H9 (cell line): ENCODE measurements at regions not wholly inside any gene's neighbourhood (a gene's known extent, or its start where the extent isn't known, plus 50 kb on each side); places are given as distances from the start of the nearest gene placed in this dataset.

ENCODE experiments used
- DNase-seq: peaks from one replicate; pipeline ENCODE4 v3.0.0-alpha.2; 2017
- H2AFZ ChIP-seq: one replicate; pipeline ENCODE4 v1.6.1; 2013; ENCODE audit warnings: mild to moderate bottlenecking, low read length, control low read depth, moderate library complexity
- H2AK5ac ChIP-seq: 2 replicates; pipeline ENCODE4 v1.6.1; 2013; ENCODE audit warnings: low read length, control low read depth, mixed read lengths; ENCODE audit not compliant: insufficient read length
- H2BK120ac ChIP-seq: one replicate; pipeline ENCODE4 v1.6.1; 2013; ENCODE audit warnings: low read depth, mild to moderate bottlenecking, low read length, control low read depth, inconsistent platforms; ENCODE audit not compliant: poor library complexity, severe bottlenecking
- H2BK12ac ChIP-seq: 2 replicates; pipeline ENCODE4 v1.6.1; 2013; ENCODE audit warnings: low read length, control low read depth, mixed read lengths, low read depth; ENCODE audit not compliant: insufficient read length
- H2BK15ac ChIP-seq: 2 replicates; pipeline ENCODE4 v1.6.1; 2013; ENCODE audit warnings: low read depth, low read length, control low read depth
- H2BK20ac ChIP-seq: one replicate; pipeline ENCODE4 v1.6.1; 2013; ENCODE audit warnings: low read depth, mild to moderate bottlenecking, low read length, control low read depth, inconsistent platforms; ENCODE audit not compliant: poor library complexity, severe bottlenecking
- H2BK5ac ChIP-seq: 2 replicates; pipeline ENCODE4 v1.6.1; 2013; ENCODE audit warnings: low read length, control low read depth, mixed read lengths; ENCODE audit not compliant: insufficient read length
- H3K14ac ChIP-seq: 2 replicates; pipeline ENCODE4 v1.6.1; 2013; ENCODE audit warnings: low read length, control low read depth; ENCODE audit not compliant: insufficient read depth
- H3K18ac ChIP-seq: 2 replicates; pipeline ENCODE4 v1.6.1; 2013; ENCODE audit warnings: low read depth, mild to moderate bottlenecking, mixed read lengths, low read length, control low read depth; ENCODE audit not compliant: insufficient read length
- H3K23ac ChIP-seq: 2 replicates; pipeline ENCODE4 v1.6.1; 2013; ENCODE audit warnings: low read length, control low read depth, mixed read lengths, low read depth; ENCODE audit not compliant: insufficient read length
- H3K23me2 ChIP-seq: 2 replicates; pipeline ENCODE4 v1.6.1; 2013; ENCODE audit warnings: low read depth, mild to moderate bottlenecking, mixed read lengths, low read length, control low read depth; ENCODE audit not compliant: insufficient read length, poor library complexity, severe bottlenecking
- H3K27ac ChIP-seq: 2 replicates; pipeline ENCODE4 v1.5.1; 2013; ENCODE audit warnings: low read length, control low read depth, mixed read lengths, low read depth; ENCODE audit not compliant: insufficient read length
- H3K27me3 ChIP-seq: 2 replicates; pipeline ENCODE4 v1.6.1; 2013; ENCODE audit warnings: low read length, control low read depth, inconsistent platforms; ENCODE audit not compliant: insufficient read depth
- H3K4ac ChIP-seq: 2 replicates; pipeline ENCODE4 v1.6.1; 2013; ENCODE audit warnings: low read depth, mild to moderate bottlenecking, control low read depth, inconsistent platforms, low read length, moderate library complexity
- H3K4me1 ChIP-seq: 2 replicates; pipeline ENCODE4 v1.6.1; 2013; ENCODE audit warnings: low read length, control low read depth, inconsistent platforms; ENCODE audit not compliant: insufficient read depth
- H3K4me2 ChIP-seq: 2 replicates; pipeline ENCODE4 v1.6.1; 2013; ENCODE audit warnings: low read length, control low read depth, mixed read lengths; ENCODE audit not compliant: insufficient read length, insufficient read depth
- H3K56ac ChIP-seq: 2 replicates; pipeline ENCODE4 v1.6.1; 2013; ENCODE audit warnings: low read depth, mild to moderate bottlenecking, mixed read lengths, low read length, control low read depth; ENCODE audit not compliant: insufficient read length
- H3K79me1 ChIP-seq: 2 replicates; pipeline ENCODE4 v1.6.1; 2013; ENCODE audit warnings: low read depth, mild to moderate bottlenecking, moderate library complexity, low read length, control low read depth, inconsistent platforms; ENCODE audit not compliant: insufficient read depth, poor library complexity, severe bottlenecking
- H3K79me2 ChIP-seq: 2 replicates; pipeline ENCODE4 v1.6.1; 2013; ENCODE audit warnings: low read length, control low read depth, inconsistent platforms; ENCODE audit not compliant: insufficient read depth
- H3K9ac ChIP-seq: 2 replicates; pipeline ENCODE4 v1.6.1; 2013; ENCODE audit warnings: low read length, control low read depth, mixed read lengths; ENCODE audit not compliant: insufficient read length; ENCODE audit errors: extremely low read depth
- H3K9me3 ChIP-seq: one replicate; pipeline ENCODE4 v1.6.1; 2013; ENCODE audit warnings: low read depth, low read length, inconsistent platforms; ENCODE audit not compliant: control insufficient read depth
- H3T11ph ChIP-seq: one replicate; pipeline ENCODE4 v1.6.1; 2013; ENCODE audit warnings: mild to moderate bottlenecking, low read length, control low read depth, inconsistent platforms
- H4K20me1 ChIP-seq: one replicate; pipeline ENCODE4 v1.6.1; 2013; ENCODE audit not compliant: control insufficient read depth, insufficient read length, insufficient read depth
- H4K5ac ChIP-seq: 2 replicates; pipeline ENCODE4 v1.6.1; 2013; ENCODE audit warnings: low read depth, mild to moderate bottlenecking, mixed read lengths, low read length, control low read depth; ENCODE audit not compliant: insufficient read length
- H4K8ac ChIP-seq: replicated peaks from 2 replicates; pipeline ENCODE4 v1.6.1; 2013; ENCODE audit warnings: low read length, control low read depth, mixed read lengths, low read depth; ENCODE audit not compliant: insufficient read length
- H4K91ac ChIP-seq: 2 replicates; pipeline ENCODE4 v1.6.1; 2013; ENCODE audit warnings: low read depth, mild to moderate bottlenecking, moderate library complexity, mixed read lengths, low read length, control low read depth; ENCODE audit not compliant: insufficient read length
- H3K27ac Mint-ChIP-seq, 3 experiments: 2 replicates in 2 of 3; 3 replicates in 1 of 3; pipeline ENCODE4 v1.8.0; 2020 to 2021; ENCODE audit warnings: mixed read lengths in 3 of 3, mild to moderate bottlenecking in 1 of 3, moderate library complexity in 1 of 3
- H3K27me3 Mint-ChIP-seq: 2 replicates; pipeline ENCODE4 v1.8.0; 2021; ENCODE audit warnings: low read depth, mild to moderate bottlenecking, moderate library complexity, mixed read lengths
- H3K36me3 Mint-ChIP-seq, 3 experiments: 2 replicates in 2 of 3; 3 replicates in 1 of 3; pipeline ENCODE4 v1.8.0; 2020 to 2021; ENCODE audit warnings: low read depth in 3 of 3, mixed read lengths in 3 of 3; ENCODE audit not compliant: insufficient read depth in 1 of 3
- H3K4me1 Mint-ChIP-seq, 2 experiments: 2 replicates each; pipeline ENCODE4 v1.8.0; 2020; ENCODE audit warnings: mixed read lengths in 2 of 2
- H3K4me3 Mint-ChIP-seq, 2 experiments: 2 replicates in 1 of 2; 3 replicates in 1 of 2; pipeline ENCODE4 v1.8.0; 2020 to 2021; ENCODE audit warnings: mild to moderate bottlenecking in 2 of 2, mixed read lengths in 2 of 2, moderate library complexity in 1 of 2
- H3K9me3 Mint-ChIP-seq, 2 experiments: 2 replicates in 1 of 2; 3 replicates in 1 of 2; pipeline ENCODE4 v1.8.0; 2020; ENCODE audit warnings: mild to moderate bottlenecking in 2 of 2, mixed read lengths in 2 of 2, moderate library complexity in 1 of 2
- CTCF ChIP-seq: fragments of 200-600 bp; sonication (generic); conservative IDR thresholded peaks from 3 replicates; pipeline ENCODE4 v1.8.0; 2021; ENCODE audit warnings: antibody characterized with exemption, mild to moderate bottlenecking
- WGBS: extraction: QIAGEN DNeasy Blood & Tissue Kit; methylation state at CpG from one replicate; pipeline ENCODE4 v1.1.7; 2013; ENCODE audit warnings: missing lambda C conversion rate, low lambda C conversion rate, mixed read lengths; ENCODE audit not compliant: insufficient read length; ENCODE audit errors: extremely low coverage; 5-methylcytosine and 5-hydroxymethylcytosine counted together

GRCh38 chr5:135642488-135642870 is 63.7 kb upstream of the CXCL14 start:
- Histone ChIP-seq H2BK120ac (no peak overlapping the region), H2BK5ac (no peak overlapping the region), H3K9me3 (no peaks in the 10 kb centered on the region), H3K4ac (no peak overlapping the region), H3K27me3 (no peaks in the 10 kb centered on the region), H3K79me2 (no peaks in the 10 kb centered on the region), H4K8ac (no peak overlapping the region), H3K18ac (no peak overlapping the region), H3K56ac (no peak overlapping the region), H4K20me1 (no peaks in the 10 kb centered on the region), H3K14ac (no peak overlapping the region), H3K23me2 (no peaks in the 10 kb centered on the region), H3K23ac (no peak overlapping the region), H4K5ac (no peak overlapping the region), H2AK5ac (no peak overlapping the region), H3T11ph (no peak overlapping the region), H3K9ac (no peak overlapping the region), H2AFZ (no peak overlapping the region), H3K27ac (no peak overlapping the region), H3K4me1 (no peaks in the 10 kb centered on the region), H3K79me1 (no peaks in the 10 kb centered on the region), H2BK15ac (no peak overlapping the region), H2BK20ac (no peak overlapping the region), H2BK12ac (no peak overlapping the region), H4K91ac (no peak overlapping the region), H3K4me2 (no peak overlapping the region)
- no peaks in the 10 kb centered on the region for H3K36me3 Mint-ChIP-seq
- TF ChIP-seq CTCF, result no peak
- H3K27ac Mint-ChIP-seq, result peak overlapping the region in 1 of 3 experiments; percentile 38; a peak in 1 of 7 replicates
- H3K27me3 Mint-ChIP-seq, result no peaks in the 10 kb centered on the region; the same call in none of the 2 replicates
- no CpG with 5 or more reads among the region's 3 CpGs for WGBS
- peaks cover 3 to 6% of the 10 kb centered on the region in 2 experiments; a peak in 2 of 4 replicates for H3K4me1 Mint-ChIP-seq
- DNase-seq, result no peak
- H3K4me3 Mint-ChIP-seq, result no peak overlapping the region
- H3K9me3 Mint-ChIP-seq, result no peaks in the 10 kb centered on the region
